Hematopoietic multipotent progenitor cell treated with erythropoietin and hydrocortisone succinate and interleukin-3 and kit ligand, for 17 days (in vitro differentiated cells): ENCODE measurements at regions not wholly inside any gene's neighbourhood (a gene's known extent, or its start where the extent isn't known, plus 50 kb on each side); places are given as distances from the start of the nearest gene placed in this dataset.
"Not testable (repeated sequence)": the region's sequence is repeated elsewhere in the genome, so short reads cannot be mapped to it uniquely, and the experiment has no call there.

Experiments used
- DNase-seq: peaks from one replicate; pipeline ENCODE4 v3.0.0-alpha.2; 2015; ENCODE audit warnings: low spot score

DNA sequence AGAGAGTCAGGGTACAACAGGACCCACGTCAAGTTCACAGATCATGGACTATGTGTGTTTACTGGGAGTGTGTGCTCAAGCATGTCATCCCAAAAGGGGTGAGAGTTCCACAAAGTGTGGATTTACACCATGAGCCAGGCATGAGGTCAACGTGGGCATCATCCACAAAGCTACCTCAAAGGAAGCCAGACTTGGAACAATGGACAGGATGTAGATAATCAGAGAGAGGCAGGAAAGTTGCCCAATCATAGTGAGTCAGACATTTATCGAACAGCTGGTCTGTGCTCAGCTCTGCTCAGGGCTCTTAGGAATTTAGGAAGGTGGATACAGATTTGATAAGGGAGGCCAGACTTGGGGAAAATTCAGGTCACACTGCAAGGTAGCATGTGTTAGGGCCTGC, 317.2 kb upstream of the CDYL start:
- no peak for DNase-seq

DNA sequence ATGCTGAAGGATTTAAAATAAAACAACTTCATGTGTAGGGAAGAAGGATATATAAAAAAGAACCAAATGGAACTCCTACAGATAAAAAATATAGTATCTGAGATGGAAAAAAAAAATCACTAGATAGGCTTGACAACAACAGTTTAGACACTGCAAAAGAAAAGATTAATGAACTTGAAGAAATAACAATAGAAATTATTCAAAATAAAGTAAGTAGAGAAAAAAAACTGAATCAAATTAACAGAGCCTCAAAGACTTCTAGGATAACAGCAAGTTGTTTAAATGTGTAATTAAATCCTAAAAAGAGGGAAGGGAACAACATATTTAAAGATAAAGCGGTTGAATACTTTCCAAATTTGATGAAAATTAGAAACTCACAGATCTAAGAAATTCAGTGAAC, 316.3 kb upstream of the ECI2 start:
- DNase-seq, result no peak

DNA sequence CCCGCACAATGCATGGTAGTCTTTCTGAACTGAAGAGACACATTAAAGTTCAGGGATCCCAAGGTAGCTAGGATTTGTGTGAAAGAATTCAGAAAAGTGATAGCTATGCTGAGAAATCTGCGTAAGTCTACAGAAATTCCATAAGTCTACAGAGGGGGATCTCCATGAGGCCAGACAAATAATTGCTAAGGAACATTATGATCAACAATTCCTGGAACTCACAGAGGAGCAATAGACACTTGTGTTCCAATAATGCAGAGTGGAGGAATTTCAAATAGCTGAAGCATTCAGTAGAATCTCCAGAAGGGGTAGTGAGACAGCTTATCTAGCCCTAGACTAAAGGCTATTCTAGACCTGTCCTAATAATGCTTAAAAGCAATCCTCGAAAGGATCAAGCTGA, 315.7 kb upstream of the ECI2 start:
- DNase-seq, result no peak

DNA sequence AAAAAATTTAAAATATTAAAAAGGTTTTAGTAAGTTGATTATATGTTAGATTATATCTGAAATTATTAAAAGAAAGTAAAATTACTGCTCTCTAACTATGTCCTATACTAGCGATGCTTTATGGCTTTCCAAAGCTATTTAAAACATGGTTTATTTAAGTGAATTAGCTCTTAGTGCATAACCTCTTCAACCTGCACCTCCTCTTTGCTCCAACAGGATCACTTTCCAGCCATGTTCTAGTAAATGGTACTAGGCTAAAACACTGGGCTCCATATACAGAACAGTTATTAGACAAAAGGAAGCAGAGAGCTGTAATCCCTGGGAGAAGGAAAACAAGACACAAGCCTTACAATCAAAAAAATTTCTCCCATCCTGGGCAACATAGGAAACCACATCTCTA, 314.9 kb upstream of the ECI2 start:
- DNase-seq, result no peak

DNA sequence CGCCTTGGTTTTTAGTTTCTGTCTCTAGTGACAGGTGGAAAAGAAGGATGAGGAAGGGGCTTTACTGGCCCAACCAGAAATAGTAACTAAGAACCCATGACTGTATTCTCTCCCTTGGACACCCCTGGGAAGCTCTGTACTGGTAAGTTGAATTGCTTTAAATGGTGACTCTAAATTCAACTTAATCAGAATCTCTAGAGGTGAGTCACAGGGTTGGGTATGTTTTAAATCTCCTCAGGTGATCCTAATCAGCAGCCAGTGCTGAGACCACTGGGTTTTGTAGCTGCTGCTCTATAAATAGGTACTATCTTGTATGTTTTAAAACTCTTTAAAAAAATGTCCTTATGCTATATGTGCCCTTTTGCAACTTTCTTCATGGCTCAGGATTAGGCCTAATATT, 314.0 kb upstream of the ECI2 start:
- no peak for DNase-seq

DNA sequence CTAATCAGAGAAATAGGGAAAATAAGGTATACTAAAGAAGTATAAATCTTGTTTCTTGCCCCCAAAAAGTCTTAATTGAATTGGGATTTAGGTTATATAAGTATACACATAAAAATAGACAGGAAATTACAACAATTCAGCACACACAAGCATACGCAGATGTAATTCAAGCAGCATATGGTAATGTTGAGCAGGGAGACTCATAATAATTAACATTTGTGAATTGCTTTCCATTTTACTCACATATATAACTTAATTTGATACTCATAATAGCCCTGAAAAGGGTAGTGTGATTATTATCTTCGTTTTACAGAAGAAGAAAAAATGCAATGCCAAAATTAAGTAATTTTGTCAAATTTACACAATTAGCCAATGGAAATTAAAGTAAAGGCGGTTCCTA, 313.5 kb upstream of the ECI2 start:
- no peak for DNase-seq

DNA sequence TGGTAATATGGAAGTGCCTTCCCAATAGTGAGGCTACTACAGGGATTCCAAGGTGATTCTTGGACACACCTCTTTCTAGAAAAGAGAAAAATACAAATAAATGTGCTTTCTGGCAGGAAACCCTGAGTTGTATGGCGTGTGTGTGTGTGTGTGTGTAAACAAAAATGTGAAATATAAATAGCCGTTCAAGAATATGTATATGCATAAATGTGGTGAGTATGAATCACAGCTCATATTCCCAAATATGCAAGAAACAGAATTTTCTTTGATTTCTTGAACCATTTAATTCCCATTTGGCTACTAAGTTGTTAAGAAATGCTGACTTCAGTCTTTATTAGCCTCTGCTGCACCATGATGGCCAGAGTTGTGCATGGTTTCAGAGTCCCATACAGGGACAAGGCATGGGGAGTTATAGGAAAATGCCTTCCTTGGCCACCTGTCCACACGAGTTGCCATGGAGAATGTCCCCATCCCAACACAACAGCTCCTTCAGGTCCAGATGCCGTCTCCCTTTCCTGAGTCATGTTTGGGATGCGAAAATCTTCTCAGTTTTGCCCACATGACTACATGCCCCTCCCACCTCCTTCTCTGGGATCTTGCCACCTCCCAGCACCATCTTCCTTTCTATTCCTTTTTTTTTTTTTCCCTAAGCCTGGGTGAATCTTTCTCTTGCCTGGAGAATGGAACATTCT, 312.4 kb upstream of the ECI2 start:
- DNase-seq, result no peak

DNA sequence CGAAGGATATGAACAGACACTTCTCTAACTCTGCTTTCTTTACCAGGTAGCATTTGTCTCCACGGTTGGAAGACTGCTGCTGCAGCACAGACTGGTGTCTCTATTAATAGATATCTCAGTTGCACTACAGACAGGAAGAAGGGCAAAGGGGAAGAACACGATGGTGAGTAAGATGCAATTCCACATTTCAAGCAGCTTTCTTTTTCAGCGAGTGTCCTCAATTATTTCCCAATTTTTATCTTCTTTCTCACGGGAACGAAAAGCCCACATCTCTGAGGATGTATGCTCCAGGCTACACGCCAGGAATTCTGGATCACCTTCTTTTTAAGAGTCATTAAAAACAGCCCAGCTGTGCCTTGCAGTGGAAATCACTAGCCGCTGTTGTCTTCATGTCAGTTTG, 311.6 kb upstream of the ECI2 start:
- no peak for DNase-seq

DNA sequence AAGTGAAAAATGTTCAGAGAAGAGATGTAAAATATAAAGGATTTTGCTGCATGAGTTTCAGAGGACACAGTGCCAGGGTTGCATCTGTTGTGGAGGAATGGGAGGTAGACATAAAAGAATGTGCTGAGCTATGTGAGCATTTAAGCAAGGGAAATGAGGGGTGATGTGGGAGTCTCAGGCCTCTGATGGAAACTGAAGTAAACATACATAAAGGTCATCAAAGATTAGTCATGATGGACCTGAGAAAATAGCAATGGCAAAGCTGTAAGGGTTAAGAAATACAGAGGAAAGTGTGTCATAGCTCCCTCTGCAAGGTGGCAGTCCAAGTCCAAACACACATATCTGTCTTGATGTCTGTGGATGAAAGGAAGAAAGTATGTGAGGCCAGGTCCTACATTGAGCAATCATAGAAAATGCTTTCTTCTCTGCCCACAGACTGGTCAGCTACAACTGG, 306.6 kb upstream of the ECI2 start:
- DNase-seq, result no peak

DNA sequence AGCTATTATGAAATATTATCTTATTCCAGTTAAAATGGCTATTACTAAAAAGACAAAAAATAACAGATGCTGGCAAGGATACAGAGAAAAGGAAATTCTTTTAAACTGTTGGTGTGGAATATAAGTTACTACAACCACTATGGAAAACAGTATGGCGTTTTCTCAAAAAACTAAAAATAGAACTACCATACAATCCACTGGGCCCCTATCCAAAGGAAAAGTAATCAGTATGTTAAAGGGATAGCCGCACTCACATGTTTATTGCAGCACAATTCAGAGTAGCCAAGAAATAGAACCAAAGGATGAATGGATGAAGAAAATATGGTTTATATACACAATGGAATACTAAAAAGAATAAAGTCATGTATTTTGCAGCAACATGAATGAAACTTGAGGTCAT, 303.8 kb upstream of the ECI2 start:
- DNase-seq, result no peak

DNA sequence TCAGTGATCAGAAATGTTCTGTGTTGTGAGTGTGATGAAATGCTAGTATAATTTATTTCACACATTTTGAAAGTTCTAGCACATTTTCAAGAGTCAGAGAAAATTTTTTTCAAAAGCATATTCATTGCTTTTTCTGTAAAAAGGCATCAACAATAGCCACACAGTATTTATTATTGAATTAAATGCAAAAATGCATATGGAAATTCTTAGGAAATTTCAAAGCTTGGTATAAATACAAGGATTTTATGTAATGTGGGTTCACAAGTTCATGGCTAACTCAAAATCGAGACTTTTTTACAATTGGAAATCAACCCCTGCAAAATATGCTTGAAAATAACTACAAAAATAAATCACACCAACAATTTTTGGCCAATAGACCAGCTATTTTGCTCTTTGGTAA, 302.0 kb upstream of the ECI2 start:
- DNase-seq, result no peak

DNA sequence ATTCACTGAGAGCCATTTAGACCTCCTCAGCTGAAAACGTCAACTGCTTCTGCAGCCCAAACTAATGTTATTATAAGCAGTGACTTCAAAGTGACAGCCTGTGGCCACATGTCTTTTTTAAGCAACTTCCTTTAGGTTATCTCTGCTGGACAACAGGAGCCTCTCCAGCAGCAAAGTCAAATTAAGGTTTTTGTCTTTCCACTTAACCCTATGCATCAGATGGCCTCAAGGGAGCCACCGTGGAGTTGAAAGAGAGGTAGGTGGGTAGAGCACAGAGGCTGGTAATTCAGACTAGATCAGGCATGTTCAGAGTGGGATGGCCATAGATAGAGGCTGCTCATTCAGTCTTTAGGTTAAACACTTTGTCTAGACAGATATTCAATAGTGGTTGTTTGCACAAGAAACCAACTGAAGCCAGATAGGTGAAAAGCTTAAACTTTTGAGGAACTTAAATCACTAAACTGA, 300.6 kb upstream of the ECI2 start:
- DNase-seq, result no peak

DNA sequence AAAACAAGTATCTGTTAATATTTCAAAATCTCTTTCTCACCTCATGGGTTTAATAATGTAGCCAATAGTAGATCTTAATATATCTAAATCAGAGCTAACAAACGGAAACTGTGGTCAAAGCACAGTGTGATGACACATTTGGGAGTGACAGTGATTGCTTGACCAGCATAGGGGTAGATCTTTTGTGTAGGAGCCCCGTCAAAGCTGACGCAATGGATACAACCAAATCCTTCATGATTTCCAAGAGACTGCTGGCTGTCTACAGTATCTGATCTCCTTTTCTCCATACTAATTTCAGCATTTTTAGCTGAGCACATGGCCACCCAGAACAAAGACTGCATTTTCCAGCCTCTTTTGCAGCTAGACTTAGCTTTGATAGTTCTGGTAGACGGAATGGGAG, 299.3 kb upstream of the ECI2 start:
- DNase-seq, result no peak

DNA sequence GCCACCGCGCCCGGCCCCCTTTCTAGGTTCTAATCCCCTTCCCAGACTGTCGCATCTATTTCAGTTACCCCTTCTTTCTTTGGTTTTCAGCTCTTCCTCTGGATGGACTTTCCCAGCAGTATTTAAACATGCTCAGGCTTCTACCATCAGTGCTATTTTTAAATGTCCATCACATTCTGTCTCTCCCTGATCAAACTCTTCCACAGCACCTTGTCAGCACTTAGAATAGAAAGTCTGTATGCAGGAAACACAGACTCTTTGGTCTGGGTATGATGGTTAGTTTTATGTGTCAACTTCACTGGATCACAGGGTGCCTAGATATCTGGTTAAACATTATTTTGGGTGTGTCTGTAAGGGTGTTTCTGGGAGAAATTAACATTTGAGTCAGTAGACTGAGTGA, 297.8 kb upstream of the ECI2 start:
- no peak for DNase-seq

DNA sequence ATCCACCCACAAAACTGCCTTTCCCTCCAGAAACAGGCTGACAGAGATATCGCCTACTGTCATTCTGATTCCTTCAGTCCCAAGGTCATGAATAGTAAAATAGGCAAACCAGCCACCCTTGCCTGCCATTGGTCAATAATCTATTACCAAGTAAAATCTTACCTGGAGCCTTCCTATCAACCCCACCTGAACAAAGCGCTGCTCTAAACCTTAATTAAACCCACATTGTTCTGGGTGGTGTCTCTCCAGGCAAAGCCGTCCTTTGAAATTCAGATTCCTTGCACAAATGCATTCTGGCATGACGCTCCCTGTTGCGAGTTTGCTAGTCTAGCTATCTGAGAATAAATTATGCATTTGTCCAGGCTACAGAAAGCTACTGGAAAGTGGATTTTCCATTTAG, 291.6 kb upstream of the ECI2 start:
- DNase-seq, result no peak

DNA sequence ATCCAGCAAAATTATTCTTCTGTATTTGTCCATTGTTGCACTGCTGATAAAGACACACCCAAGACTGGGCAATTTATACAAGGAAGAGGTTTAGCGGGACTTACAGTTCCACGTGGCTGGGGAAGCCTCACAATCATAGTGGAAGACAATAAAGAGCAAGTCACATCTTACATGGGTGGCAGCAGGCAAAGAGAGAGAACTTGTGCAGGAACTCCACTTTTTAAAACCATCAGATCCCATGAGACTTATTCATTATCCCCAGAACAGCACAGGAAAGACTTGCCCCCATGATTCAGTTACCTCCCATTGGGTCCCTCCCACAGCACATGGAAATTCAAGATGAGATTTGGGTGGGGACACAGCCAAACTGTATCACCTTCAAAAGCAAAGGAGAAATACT, 286.5 kb upstream of the ECI2 start:
- DNase-seq, result no peak

DNA sequence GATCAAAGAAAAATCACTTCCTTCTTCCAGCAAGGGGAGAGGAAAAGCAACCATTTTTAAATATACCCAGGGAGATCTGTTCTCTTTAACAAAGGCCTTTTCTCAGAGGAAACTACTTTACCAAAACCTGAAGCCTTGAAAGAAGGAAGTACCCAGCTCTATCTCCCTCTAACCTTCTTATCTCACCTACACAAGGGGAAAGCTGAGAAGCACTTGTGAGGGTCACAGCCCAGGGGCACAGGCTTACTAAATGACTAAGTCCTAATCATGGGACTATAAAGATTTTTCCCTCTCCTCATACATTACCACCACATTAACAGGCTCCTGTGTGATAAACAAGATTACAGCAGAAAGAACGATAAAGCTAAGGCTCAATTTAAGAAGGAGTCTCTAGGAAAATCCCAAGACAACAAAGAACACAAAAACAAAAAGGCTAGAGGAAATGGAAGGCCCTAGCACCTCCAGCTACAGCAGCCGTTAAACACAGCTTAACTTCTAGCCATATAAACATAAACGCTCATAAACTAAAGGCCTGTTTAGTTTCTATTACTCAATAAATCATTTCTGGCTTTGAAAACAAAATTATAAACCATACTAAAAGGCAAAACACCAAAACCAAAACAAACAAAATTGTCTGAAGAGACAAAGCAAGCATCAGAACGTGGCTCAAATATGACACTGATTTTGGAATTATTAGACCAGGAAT, 284.9 kb upstream of the ECI2 start:
- no peak for DNase-seq

DNA sequence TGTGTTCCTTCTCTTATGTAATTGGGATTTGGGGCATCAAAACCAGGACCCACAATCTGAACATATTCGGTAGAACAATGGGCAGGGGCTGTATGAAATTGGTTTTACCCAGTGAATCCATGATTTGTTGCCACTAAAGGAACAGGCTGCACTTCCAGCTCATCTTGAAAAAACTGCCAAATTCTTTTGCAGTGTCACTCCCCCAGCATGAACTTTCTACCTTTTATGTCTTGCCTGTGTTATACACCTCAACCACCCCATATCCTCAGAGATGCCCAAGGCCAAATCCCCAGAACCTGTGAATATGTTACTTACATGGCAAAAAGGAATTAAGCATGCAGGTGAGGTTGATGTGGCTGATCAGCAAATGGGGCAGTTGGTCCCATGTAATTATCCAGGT, 280.2 kb upstream of the ECI2 start:
- no peak for DNase-seq

DNA sequence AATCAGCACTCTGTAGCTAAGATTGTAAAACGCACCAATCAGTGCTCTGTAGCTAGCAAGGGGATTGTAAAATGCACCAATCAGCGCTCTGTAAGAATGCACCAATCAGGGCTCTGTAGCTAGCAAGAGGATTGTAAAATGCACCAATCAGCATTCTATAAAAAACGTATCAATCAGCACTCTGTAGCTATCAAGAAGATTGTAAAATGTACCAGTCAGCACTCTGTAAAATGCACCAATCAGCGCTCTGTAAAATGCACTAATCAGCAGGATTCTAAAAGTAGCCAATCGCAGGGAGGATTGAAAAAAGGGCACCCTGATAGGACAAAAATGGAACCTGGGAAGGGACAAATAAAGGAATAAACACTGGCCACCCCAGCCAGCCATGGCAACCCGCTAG, 278.7 kb upstream of the ECI2 start:
- DNase-seq, result not testable (repeated sequence)

DNA sequence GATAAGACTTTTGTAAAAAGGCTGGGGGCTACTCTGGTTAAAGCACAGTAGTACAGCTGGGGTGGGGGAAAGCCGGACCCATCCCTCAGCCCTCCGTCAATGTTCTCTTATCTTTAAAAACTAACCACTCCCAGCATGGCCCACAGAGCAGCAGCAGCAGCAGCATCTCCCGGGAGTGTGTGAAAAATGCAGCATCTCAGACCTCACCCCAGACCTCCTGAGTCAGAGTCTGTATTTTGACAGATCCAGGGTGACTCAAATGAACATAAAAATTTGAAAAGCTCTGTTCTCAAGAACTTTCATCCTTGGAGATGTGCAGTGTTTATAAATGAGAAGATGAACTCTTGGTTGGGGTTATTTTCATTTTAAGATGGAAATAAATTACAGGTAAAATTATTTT, 277.7 kb upstream of the ECI2 start:
- DNase-seq, result no peak

DNA sequence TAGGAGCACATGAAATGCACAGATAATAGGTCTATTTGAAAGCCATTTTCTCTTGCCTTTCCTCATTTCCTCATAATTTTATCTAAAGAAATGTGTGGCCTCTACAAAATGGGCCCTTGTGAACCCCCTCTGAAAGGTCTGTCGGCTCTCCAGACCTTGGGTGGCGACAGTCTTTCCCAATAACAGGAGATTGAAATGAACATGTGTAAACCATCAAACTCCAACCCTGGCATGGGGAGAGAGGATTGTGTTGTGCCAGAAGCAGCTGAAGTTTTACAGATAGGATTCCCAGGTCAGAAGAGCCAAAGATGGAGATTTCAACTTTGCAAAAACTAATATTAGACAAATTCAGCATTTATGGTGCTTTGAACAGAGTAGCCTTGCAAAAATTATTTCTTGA, 277.1 kb upstream of the ECI2 start:
- DNase-seq, result no peak

DNA sequence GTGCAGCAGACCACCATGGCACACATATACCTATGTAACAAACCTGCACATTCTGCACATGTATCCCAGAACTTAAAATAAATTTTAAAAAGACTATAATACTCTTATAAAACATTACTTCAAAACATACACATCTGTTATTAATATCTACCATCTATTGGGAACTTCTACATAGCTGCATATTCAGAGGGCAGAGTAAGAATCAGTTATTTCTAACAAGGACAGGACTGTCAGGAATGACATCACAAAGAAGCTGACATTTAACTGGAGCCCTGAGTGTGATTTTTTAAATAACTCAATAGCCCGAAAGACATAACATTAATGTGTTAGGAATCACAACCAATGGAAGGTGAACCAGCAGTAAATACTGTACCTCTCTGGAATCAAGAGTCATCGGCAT, 276.7 kb upstream of the ECI2 start:
- no peak for DNase-seq

DNA sequence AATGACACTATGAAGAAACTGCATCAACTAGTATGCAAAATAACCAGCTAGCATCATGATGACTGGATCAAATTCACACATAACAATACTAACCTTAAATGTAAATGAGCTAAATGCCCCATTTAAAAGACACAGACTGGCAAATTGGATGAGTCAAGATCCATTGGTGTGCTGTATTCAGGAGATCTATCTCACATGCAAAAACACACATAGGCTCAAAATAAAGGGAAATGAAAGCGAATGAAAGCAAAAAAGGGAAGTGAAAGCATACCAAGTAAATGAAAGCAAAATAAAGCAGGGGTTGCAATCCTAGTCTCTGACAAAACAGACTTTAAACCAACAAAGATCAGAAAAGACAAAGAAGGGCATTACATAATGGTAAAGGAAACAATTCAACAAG, 272.3 kb upstream of the ECI2 start:
- DNase-seq, result not testable (repeated sequence)

DNA sequence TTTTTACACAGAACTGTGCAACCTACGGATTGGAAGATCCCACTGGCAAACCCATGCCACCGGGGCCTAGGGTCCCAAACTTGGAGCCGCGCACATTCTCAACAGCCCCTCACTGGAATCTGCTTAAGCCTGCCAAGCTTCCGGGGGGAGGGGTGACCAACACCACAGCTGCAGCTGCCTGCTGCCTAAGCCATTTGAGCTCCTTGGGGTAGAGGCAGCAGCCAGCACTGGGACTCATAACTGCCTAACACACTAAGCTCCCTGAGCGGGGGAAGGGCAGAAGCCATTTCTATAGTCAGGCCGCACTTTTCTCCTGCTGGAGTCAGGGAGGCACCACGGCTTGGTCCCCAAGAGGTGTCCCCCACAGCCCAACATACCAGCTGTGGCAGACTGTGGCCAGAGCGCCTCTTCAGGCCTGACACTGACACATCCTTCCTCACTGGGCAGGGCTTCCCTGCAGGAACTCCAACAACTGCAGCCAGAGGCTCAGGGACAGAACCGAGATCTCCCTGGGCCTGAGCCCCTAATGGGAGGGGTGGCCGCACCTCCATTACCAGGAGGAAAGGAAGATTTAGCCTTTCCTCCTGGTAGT, 270.3 kb upstream of the ECI2 start:
- DNase-seq, result no peak
